Myocyte (in vitro differentiated cells): ENCODE measurements at regions not wholly inside any gene's neighbourhood (a gene's known extent, or its start where the extent isn't known, plus 50 kb on each side); places are given as distances from the start of the nearest gene placed in this dataset.
A peak's percentile ranks its signal among the peaks of the same experiment; 100 is the strongest.

ENCODE experiments used
- DNase-seq: peaks from one replicate; pipeline ENCODE4 v3.0.0-alpha.2; 2012; ENCODE audit warnings: low read depth

DNA sequence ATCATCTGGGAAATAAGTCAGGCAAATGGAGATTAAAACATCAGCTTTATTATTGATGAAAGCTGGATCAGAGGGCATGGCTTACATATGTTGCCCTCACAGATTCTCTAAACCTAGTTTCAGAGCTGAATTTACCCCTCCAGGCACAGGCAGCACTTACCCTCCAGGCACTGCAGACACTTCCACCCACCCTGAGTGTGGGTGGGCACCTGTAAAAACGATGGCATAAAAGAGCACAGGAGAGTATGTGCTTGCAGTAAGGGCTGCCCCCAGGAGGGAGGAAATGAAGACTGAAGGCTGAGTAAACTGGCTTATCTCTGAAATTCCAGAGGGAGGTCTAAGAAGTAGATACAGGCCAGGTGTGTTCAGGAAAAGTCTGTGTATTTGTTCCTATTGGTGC is 185.0 kb upstream of the HTR2A start:
- DNase-seq = no peak

- DNase-seq = no peak
Measured at GRCh38 chr13:47081246-47081645, 184.4 kb upstream of the HTR2A start.

DNA sequence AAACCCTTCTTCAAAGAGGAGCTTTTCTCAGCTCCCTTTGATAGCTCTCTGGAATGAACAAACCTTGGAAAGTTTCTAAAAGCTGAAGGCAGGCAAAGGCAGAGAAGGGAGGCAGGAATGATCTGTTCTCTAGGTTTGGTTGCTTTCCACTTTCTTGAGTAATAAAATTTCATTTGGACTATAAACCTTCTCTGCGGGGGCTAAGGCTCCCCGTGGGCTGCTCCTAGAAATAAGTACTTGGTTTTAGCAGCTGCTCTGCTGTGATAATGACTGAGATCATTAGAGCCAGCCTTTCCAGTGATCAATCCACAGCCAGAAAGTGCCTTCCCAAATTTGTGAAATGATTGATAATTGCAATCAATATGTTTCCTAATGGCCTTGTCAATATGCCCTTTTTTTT is 183.8 kb upstream of the HTR2A start:
- no peak for DNase-seq

- DNase-seq = peak; percentile 28
Measured at GRCh38 chr13:47076500-47076899, 179.6 kb upstream of the HTR2A start.

DNA sequence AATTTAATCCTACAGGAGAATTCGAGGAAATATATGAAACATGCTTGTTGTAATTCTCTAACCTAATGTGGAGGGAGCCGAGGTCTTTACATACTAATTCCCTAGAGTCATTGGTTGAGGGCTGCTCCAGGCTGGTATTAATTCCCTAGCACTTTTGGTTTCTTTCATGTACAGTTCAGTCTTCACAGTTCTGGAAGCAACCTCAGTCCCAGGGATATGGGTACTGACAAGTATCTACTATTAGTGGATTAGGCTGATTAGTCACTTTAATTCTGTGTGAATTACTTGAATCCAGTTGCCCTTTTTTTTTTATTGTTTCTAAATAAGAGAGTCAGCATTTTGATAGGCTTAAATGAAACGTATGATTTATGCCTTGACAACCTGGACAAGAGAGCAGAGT is 172.3 kb upstream of the HTR2A start:
- no peak for DNase-seq

DNA sequence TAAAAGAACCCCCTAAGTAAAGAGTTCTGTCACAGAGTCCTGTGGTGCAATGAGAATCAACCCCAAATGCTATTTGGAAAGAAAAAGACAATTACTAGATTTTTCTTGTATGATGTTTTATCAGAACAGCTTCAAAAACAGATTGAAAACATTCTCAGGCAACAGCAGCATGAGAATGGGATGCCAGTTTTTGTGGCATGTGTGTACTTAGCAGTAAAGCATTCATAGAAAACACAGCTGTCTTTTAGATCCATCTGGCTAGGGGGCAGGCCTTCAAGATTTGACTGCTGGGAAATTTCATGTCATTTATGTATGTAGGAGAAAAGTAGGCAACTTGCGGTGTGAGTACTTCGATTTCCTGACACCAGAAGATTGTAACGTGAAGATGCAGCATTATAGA is 170.5 kb upstream of the HTR2A start:
- DNase-seq = peak; percentile 46

DNA sequence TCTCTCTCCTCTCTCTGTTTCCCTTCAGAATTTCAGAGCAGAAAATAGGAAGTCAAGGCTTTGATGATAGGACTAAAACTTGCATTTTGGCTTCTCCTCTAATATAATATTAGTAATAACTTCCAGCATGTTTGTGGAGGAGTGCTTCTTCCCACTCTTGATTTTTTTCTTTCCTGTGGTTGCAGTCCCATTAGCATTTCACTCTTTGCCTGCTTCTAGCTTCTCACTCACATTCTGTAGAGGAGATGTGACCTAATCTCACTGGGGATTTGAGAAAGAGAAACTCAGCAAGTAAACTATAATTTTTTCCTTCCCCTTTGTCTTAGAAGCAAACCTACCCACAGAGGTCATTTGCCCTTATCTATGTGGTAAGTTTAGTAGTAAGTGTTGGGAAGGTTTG is 169.4 kb upstream of the HTR2A start:
- peak; percentile 42 for DNase-seq

GRCh38 chr13:47064381-47064780 is 167.5 kb upstream of the HTR2A start:
- no peak for DNase-seq

- no peak for DNase-seq
Measured at GRCh38 chr13:47049276-47049989, 152.6 kb upstream of the HTR2A start.

DNA sequence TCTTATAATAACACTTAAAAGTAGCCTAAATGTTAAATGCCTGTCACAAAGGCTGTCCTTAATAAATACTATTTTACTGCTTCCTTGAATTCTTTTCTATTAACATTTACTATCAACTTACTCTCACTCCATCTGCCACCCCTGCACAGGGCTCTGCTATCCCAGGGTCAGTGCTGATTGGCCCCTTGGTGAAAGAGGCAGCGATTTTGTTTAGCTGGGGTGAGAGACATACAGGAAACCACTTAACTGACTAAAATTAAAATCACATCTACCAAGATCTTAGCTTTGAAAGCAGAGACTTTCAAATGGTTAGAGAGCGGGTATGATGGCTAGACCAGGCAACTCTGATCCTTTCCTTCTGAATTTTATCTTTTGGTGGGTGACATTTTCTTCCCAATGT is 149.9 kb upstream of the HTR2A start:
- DNase-seq = no peak

DNA sequence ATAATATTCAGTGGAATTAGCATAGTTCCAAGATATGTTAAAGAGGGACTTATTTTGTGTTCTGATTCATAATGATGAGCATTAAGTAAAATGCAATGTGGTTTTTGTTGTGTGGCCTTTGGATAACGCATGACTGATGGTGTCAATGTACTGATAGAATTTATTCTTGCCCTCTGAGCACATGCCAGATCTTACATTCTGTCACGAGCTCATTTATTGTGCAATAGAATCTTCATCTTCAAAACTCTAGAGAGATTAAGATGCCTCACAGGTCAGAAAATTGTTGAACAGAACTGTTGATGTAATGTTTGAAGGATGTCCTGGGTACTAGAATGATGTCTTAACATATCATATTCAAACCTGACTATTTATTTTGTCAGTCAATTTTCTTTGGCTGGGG is 148.0 kb upstream of the HTR2A start:
- no peak for DNase-seq

DNA sequence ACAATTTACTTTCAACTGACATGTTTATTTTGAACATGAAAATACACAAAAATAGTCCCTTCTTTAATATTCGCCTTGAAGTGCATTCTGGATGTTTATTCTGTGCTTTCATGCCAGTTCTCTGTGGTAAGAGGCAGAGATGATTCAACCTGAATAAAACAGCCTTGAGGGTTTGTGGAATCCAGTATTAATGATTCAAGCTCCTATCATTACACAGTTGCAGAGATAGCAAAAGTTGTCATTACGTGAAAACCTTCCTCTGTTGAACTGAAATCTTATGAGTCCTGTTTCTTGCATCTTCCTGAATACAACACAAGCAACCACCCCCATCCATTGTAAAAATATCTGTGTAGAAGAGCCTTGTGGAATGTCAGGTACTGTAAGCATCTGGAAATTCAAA is 142.3 kb upstream of the HTR2A start:
- peak; percentile 67 for DNase-seq

- DNase-seq = no peak
Measured at GRCh38 chr13:47038188-47038587, 141.3 kb upstream of the HTR2A start.

- DNase-seq = no peak
Measured at GRCh38 chr13:47036294-47037008, 139.6 kb upstream of the HTR2A start.

DNA sequence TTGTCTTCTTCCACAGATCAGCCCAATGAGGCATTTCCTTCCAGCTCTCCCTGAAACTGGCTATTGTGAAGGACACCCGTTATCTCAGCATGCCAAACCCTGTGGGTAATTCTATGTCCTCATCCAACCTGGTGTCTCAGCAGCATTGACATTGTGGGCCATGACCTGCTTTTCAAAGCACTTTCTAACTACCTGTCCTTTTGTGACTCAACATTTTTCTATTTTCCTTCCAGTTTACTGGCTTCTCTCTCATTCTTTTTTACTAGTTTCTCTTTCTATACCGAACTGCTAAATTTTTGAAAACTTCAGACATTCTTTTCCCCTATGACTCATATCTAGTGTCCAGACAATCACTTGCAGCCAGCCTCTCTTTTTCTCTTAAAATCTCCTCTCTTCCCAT is 136.4 kb upstream of the HTR2A start:
- DNase-seq = peak; percentile 19

- DNase-seq = no peak
Measured at GRCh38 chr13:47027780-47028437, 131.1 kb upstream of the HTR2A start.

GRCh38 chr13:47025791-47026447 is 129.1 kb upstream of the HTR2A start:
- DNase-seq = no peak

DNA sequence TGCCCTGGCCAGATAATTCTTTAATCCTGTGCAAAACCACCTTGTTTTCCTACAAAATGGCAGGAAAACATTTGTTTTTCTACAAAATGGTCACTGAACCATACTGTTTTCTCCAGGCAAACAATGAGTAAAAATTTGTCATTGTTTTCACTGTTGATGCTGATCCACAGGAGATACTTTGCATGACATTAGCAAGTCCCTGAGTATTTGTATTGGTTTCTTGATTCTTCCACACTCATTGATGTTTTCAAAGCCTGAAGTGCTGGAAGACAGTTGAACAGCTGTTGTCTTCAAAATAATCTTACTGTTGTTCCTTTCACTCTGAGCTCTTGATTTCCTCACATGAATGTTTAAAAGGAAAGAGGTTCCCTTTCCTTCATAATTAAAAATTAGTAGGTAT is 123.1 kb upstream of the HTR2A start:
- peak; percentile 31 for DNase-seq

GRCh38 chr13:47017476-47017875 is 120.6 kb upstream of the HTR2A start:
- no peak for DNase-seq

- DNase-seq = no peak
Measured at GRCh38 chr13:47008318-47008717, 111.5 kb upstream of the HTR2A start.

DNA sequence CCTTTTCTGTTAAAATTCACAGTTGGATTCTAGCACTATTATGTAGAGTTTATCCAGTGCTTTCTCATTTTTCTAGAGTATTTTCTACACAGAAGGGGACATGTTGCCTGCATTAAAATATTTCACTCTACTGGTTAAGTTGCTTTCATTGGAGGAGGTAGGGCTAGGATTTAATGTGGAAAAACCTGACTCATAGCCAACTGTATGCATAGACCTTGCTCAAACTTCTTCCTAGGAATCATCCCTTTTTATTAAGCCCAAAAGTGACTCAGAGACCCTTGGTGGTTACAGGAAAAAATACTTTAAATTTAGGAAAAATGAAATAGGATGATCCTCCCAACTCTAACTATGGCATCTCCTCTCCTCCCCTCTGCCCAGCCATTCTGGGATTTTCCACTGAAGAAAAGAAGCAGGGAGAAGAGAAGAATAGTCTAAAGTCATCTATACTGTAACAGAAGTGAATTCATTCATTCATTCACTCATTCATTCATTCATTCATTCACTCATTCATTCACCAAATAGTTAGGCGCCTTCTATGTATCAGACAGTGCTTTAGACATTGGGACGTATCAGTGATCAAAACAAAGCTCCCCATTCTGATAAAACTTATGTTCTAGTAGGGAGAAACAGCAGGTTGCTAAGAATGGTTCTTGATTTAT is 109.0 kb upstream of the HTR2A start:
- no peak for DNase-seq

DNA sequence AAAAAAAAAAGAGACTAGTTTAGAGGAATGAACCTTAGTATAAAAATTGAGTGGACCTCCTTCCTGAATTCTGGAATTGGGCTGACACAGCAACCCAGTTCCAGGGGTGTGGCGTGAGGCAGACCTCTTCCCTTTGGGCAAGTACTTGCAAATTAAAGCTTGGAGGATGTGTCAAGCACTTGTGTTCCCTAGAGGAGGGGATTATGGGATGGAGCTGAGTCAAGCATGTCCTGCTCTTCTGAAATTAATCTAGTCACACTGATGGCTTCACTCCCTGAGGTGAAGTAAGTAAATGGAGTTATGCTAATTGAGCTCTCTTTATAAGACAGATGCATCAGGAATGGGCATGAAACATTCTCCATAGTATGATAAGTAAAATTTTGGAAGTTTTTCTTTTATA is 107.7 kb upstream of the HTR2A start:
- no peak for DNase-seq
